ENCODE measurements at regions not wholly inside any gene's neighbourhood (a gene's known extent, or its start where the extent isn't known, plus 50 kb on each side); places are given as distances from the start of the nearest gene placed in this dataset.

- TF ChIP-seq, protein P1, sequence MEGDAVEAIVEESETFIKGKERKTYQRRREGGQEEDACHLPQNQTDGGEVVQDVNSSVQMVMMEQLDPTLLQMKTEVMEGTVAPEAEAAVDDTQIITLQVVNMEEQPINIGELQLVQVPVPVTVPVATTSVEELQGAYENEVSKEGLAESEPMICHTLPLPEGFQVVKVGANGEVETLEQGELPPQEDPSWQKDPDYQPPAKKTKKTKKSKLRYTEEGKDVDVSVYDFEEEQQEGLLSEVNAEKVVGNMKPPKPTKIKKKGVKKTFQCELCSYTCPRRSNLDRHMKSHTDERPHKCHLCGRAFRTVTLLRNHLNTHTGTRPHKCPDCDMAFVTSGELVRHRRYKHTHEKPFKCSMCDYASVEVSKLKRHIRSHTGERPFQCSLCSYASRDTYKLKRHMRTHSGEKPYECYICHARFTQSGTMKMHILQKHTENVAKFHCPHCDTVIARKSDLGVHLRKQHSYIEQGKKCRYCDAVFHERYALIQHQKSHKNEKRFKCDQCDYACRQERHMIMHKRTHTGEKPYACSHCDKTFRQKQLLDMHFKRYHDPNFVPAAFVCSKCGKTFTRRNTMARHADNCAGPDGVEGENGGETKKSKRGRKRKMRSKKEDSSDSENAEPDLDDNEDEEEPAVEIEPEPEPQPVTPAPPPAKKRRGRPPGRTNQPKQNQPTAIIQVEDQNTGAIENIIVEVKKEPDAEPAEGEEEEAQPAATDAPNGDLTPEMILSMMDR (conservative IDR thresholded peaks at IDR 0.05; ENCODE audit: low read depth in 2 of 2), result no peak
- no peak for TF ChIP-seq EZH2 (IDR thresholded peaks at IDR 0.05; ENCODE audit: low read depth, unreplicated experiment)
Measured at GRCh38 chr10:7048061-7048460, 362.8 kb downstream of the SFMBT2 start.
